ENCODE measurements at regions not wholly inside any gene's neighbourhood (a gene's known extent, or its start where the extent isn't known, plus 50 kb on each side); places are given as distances from the start of the nearest gene placed in this dataset.

- peaks cover 81% of the 10 kb centered on the region for H3K9me3 Mint-ChIP-seq
- Histone ChIP-seq H3F3A (replicated peaks; ENCODE audit: low read depth) (no peaks in the 10 kb centered on the region), H3K4me3 (no peak overlapping the region), H3K4me1 (ENCODE audit: insufficient read depth) (no peaks in the 10 kb centered on the region), H2AFZ (no peak overlapping the region), H3K27ac (ENCODE audit: low read depth) (no peak overlapping the region), H3K9me2 (ENCODE audit: insufficient read depth) (peaks cover 8% of the 10 kb centered on the region), H4K20me1 (replicated peaks; ENCODE audit: insufficient read depth) (no peaks in the 10 kb centered on the region), H3K4me2 (no peak overlapping the region), H3K79me2 (replicated peaks; ENCODE audit: insufficient read depth) (no peaks in the 10 kb centered on the region), H3K36me3 (ENCODE audit: insufficient read depth) (no peaks in the 10 kb centered on the region), H3K27me3 (ENCODE audit: insufficient read depth) (no peaks in the 10 kb centered on the region)
- no peak overlapping the region for H3K4me3 Mint-ChIP-seq
- TF ChIP-seq POLR2AphosphoS5 (IDR thresholded peaks at IDR 0.05; ENCODE audit: low read depth) (no peak), JUNB (IDR thresholded peaks at IDR 0.05; ENCODE audit: unreplicated experiment) (no peak), STAT1 (IDR thresholded peaks at IDR 0.05; ENCODE audit: unreplicated experiment) (no peak), CTCF (conservative IDR thresholded peaks at IDR 0.05; ENCODE audit: low read depth in 2 of 2) (no peak), EZH2 (IDR thresholded peaks at IDR 0.05; ENCODE audit: low read depth, unreplicated experiment) (no peak), NANOG (IDR thresholded peaks at IDR 0.05; ENCODE audit: borderline replicate concordance) (no peak)
- peaks cover 3% of the 10 kb centered on the region; the same call in 2 of the 3 replicates for H3K36me3 Mint-ChIP-seq (ENCODE audit: low read depth)
- ATAC-seq (no peak), DNase-seq (ENCODE audit: low spot score) (no peak)
- H3K27ac Mint-ChIP-seq = no peak overlapping the region
- H3K27me3 Mint-ChIP-seq (ENCODE audit: insufficient read depth, low read depth, poor library complexity) = peaks cover 1% of the 10 kb centered on the region
- no peaks in the 10 kb centered on the region for H3K4me1 Mint-ChIP-seq
These were observed 238.7 kb upstream of the SEL1L start for GRCh38 chr14:81772381-81772780.

GRCh38 chr14:81776531-81776930, 242.9 kb upstream of the SEL1L start:
- H3K79me2 ChIP-seq (replicated peaks; ENCODE audit: insufficient read depth) = no peaks in the 10 kb centered on the region
- H3F3A ChIP-seq (replicated peaks; ENCODE audit: low read depth) = no peaks in the 10 kb centered on the region
- Mint-ChIP-seq H3K36me3 (ENCODE audit: low read depth) (peaks cover 8% of the 10 kb centered on the region; the same call in 2 of the 3 replicates), H3K27ac (no peak overlapping the region), H3K9me3 (peaks cover 81% of the 10 kb centered on the region), H3K27me3 (ENCODE audit: insufficient read depth, low read depth, poor library complexity) (peaks cover 1% of the 10 kb centered on the region), H3K4me3 (no peak overlapping the region), H3K4me1 (no peaks in the 10 kb centered on the region)
- H3K9me2 ChIP-seq (ENCODE audit: insufficient read depth) = peaks cover 15% of the 10 kb centered on the region
- peaks cover 8% of the 10 kb centered on the region; the same call in 1 of the 2 replicates for H3K27me3 ChIP-seq (ENCODE audit: insufficient read depth)
- H3K4me2 ChIP-seq = no peak overlapping the region
- H3K27ac ChIP-seq (ENCODE audit: low read depth) = no peak overlapping the region
- H2AFZ ChIP-seq = no peak overlapping the region
- H3K36me3 ChIP-seq (ENCODE audit: insufficient read depth) = peaks cover 4% of the 10 kb centered on the region; the same call in 1 of the 2 replicates
- DNase-seq (ENCODE audit: low spot score) (no peak), ATAC-seq (no peak)
- H3K4me3 ChIP-seq = no peak overlapping the region
- no peaks in the 10 kb centered on the region for H3K4me1 ChIP-seq (ENCODE audit: insufficient read depth)
- no peaks in the 10 kb centered on the region for H4K20me1 ChIP-seq (replicated peaks; ENCODE audit: insufficient read depth)
- TF ChIP-seq EZH2phosphoT487 (IDR thresholded peaks at IDR 0.05; ENCODE audit: unreplicated experiment) (no peak), ETS1 (IDR thresholded peaks at IDR 0.05) (no peak), CTCF (conservative IDR thresholded peaks at IDR 0.05; ENCODE audit: low read depth in 2 of 2) (no peak), EZH2 (IDR thresholded peaks at IDR 0.05; ENCODE audit: low read depth, unreplicated experiment) (no peak), JUNB (IDR thresholded peaks at IDR 0.05; ENCODE audit: unreplicated experiment) (no peak), ZNF114 (CRISPR knock-in tag; IDR thresholded peaks at IDR 0.05) (no peak), NANOG (IDR thresholded peaks at IDR 0.05; ENCODE audit: borderline replicate concordance) (no peak), ZNF331 (CRISPR knock-in tag; IDR thresholded peaks at IDR 0.05; ENCODE audit: low read depth) (no peak), STAT1 (IDR thresholded peaks at IDR 0.05; ENCODE audit: unreplicated experiment) (no peak)

All from GM23338 (cell line).